ENCODE measurements at regions not wholly inside any gene's neighbourhood (a gene's known extent, or its start where the extent isn't known, plus 50 kb on each side); places are given as distances from the start of the nearest gene placed in this dataset.

DNA sequence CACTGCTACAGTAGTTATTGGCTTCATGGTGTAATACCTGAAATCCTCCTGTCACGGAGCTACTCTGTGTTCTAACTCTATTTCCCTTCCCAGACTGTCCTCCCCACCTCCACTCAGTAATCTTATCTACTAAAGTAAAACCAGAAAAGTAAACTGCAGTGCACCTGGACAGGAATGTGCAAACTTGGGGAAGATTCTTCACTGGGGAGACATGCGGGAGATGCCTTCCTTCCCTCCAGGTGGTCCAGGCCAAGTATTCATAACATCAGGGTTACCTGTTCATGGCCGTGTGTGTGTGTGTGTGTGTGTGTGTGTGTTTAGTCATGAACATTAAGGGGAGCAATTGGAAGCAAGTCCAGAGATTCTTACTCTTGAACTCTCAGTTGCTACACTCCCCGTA is 84.1 kb downstream of the IFNG start:
- Mint-ChIP-seq H3K4me1 (ENCODE audit: low read depth, unreplicated experiment) (no peaks in the 10 kb centered on the region), H3K9me3 (ENCODE audit: low read depth, unreplicated experiment) (no peaks in the 10 kb centered on the region), H3K27ac (ENCODE audit: unreplicated experiment) (no peak overlapping the region), H3K36me3 (ENCODE audit: insufficient read depth, unreplicated experiment) (no peaks in the 10 kb centered on the region), H3K27me3 (ENCODE audit: unreplicated experiment) (peaks cover 37% of the 10 kb centered on the region), H3K4me3 (ENCODE audit: low read depth, unreplicated experiment) (no peak overlapping the region)
- CTCF ChIA-PET: no interaction called here
- intact Hi-C loops (cut with micrococcal nuclease; ENCODE audit: unreplicated experiment): no loop called here
- no TSS peak for BruUV-seq (replicated peaks)
- no peak for DNase-seq
- TF ChIP-seq, protein P1, sequence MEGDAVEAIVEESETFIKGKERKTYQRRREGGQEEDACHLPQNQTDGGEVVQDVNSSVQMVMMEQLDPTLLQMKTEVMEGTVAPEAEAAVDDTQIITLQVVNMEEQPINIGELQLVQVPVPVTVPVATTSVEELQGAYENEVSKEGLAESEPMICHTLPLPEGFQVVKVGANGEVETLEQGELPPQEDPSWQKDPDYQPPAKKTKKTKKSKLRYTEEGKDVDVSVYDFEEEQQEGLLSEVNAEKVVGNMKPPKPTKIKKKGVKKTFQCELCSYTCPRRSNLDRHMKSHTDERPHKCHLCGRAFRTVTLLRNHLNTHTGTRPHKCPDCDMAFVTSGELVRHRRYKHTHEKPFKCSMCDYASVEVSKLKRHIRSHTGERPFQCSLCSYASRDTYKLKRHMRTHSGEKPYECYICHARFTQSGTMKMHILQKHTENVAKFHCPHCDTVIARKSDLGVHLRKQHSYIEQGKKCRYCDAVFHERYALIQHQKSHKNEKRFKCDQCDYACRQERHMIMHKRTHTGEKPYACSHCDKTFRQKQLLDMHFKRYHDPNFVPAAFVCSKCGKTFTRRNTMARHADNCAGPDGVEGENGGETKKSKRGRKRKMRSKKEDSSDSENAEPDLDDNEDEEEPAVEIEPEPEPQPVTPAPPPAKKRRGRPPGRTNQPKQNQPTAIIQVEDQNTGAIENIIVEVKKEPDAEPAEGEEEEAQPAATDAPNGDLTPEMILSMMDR (IDR thresholded peaks at IDR 0.05; ENCODE audit: unreplicated experiment): no peak

DNA sequence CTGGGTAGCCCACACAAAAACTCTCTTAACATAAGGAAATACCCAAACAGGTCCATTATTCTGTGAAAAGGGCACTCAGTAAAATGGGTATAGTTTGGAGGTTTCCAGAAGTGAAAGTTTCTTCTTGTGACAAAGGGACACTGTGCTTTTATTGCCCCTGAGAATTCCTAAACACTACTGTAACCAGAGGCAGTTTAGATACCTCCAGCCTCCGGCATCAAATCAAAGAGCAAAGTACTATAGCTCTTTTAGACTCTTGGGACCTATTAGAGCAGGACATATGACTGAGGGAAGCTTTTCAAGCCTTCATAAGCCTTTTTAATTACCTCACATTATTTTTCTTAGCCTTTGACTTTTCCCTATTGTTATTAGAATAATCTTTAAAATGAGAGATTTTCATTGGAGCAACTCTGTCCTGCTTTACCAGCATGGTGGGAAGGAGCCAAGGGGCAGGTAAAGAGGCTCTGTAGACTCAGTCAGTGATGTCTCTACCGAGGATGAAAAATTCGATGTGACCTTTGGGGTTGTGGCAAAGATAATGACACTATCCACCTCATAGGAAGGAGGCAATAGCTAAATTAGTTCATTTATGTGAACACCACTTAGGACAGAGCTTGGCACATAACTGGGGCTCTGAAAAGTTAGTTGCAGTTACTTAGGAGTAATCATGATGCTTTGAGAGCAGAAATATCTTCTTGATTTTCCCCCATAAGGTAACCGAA is 85.1 kb downstream of the IFNG start:
- intact Hi-C loops (cut with micrococcal nuclease; ENCODE audit: unreplicated experiment): no loop called here
- H3K27ac Mint-ChIP-seq (ENCODE audit: unreplicated experiment): no peak overlapping the region

DNA sequence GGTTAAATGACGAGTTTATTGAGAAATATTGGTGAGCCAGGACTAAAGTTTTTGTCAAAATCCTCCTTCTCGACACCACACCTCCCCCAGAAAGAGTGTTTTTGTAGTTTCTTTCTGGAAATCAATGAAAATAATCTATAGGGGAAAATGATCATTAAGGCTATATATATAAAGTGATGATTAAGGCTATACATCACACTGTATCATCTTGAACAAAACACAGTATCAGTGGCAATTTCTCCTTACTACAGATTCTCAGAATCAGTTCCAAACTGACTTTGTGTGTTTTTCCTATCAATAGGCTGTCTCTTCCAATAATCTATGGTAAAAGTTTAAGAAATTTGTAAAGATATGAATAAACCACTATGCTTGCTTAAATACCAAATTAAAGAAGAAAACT is 81.7 kb downstream of the IFNG-AS1 start:
- H3K27me3 Mint-ChIP-seq (ENCODE audit: unreplicated experiment): peaks cover 39% of the 10 kb centered on the region
- TF ChIP-seq, protein P1 (IDR thresholded peaks at IDR 0.05; ENCODE audit: unreplicated experiment): no peak
- H3K4me1 Mint-ChIP-seq (ENCODE audit: low read depth, unreplicated experiment): no peaks in the 10 kb centered on the region
- CTCF ChIA-PET: no interaction called here
- no TSS peak for BruUV-seq (replicated peaks)
- no peak for DNase-seq
- H3K4me3 Mint-ChIP-seq (ENCODE audit: low read depth, unreplicated experiment): no peak overlapping the region
- peaks cover 3% of the 10 kb centered on the region for H3K9me3 Mint-ChIP-seq (ENCODE audit: low read depth, unreplicated experiment)
- no peak overlapping the region for H3K27ac Mint-ChIP-seq (ENCODE audit: unreplicated experiment)
- H3K36me3 Mint-ChIP-seq (ENCODE audit: insufficient read depth, unreplicated experiment): no peaks in the 10 kb centered on the region
- intact Hi-C loops (cut with micrococcal nuclease; ENCODE audit: unreplicated experiment): no loop called here

More for the DNA sequence above, 85.1 kb downstream of the IFNG start:
- H3K9me3 Mint-ChIP-seq (ENCODE audit: low read depth, unreplicated experiment): no peaks in the 10 kb centered on the region
- peaks cover 41% of the 10 kb centered on the region for H3K27me3 Mint-ChIP-seq (ENCODE audit: unreplicated experiment)
- no peak overlapping the region for H3K4me3 Mint-ChIP-seq (ENCODE audit: low read depth, unreplicated experiment)
- CTCF ChIA-PET: no interaction called here
- no TSS peak for BruUV-seq (replicated peaks)
- no peak for DNase-seq
- TF ChIP-seq, protein P1 (IDR thresholded peaks at IDR 0.05; ENCODE audit: unreplicated experiment): no peak
- H3K4me1 Mint-ChIP-seq (ENCODE audit: low read depth, unreplicated experiment): no peaks in the 10 kb centered on the region
- H3K36me3 Mint-ChIP-seq (ENCODE audit: insufficient read depth, unreplicated experiment): no peaks in the 10 kb centered on the region
